Endometrium (tissue), 2 donors: ENCODE measurements at regions not wholly inside any gene's neighbourhood (a gene's known extent, or its start where the extent isn't known, plus 50 kb on each side); places are given as distances from the start of the nearest gene placed in this dataset.
"Not testable (repeated sequence)": the region's sequence is repeated elsewhere in the genome, so short reads cannot be mapped to it uniquely, and the experiment has no call there.

Source experiments
- FAIRE-seq: peaks from 2 replicates; lab custom pipeline; 2012; peaks lifted over from hg19 to GRCh38; lab: Jason Lieb, UNC
- donor health status: control.
- donor health status: control.

DNA sequence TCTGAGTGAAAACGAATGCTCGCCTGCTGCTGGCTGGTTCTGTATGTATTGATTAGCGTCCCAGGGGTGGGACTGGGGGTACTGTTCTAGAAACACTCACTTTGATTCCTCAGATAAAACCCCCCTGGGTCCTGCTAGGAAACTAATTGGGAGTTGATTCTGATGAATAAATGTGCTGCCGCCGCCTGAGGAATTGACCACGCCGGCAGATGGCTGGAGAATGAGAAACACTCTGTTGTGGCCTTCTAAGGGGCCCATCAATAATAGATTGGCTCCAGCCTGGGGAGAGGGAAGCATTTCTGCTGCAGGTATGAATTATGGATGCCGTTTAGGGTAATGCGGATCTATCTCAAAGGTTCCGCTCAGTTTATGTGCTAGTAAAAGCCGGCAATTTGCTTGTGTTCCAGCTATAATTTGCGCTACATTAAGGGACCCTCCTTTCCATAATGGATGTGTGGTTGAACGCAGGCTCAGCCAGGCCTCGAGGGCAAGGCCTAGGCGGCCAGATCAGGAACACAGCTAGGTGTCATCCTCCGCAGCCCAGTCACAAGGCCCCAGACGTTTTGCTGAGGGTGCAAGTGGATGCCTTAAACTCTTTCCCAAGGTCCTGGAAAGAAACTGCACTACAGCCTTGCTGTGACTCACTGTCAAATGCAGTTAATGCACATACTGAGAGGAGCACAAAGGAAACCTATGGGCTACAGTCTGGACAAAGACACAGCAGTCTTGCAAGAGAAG is 132.2 kb upstream of the HS3ST2 start:
- FAIRE-seq = no peak

DNA sequence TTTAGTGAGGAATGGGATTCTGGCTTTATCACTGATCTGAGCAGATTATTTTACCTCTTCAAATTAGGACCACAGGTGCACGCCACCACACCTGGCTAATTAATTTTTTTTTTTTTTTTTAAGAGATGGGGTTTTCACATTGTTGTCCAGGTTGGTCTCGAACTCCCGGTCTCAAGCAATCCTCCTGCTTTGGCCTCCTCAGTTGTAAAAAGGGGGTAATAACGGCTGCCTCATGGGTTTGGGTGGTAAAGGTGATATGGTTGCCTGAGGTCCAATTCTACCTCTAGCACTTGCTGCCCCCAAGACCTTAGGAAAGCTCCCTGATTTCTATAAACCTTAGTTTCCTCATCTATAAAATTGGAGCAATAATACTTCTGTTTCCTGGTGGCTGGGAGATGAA is 130.7 kb upstream of the HS3ST2 start:
- FAIRE-seq = no peak

DNA sequence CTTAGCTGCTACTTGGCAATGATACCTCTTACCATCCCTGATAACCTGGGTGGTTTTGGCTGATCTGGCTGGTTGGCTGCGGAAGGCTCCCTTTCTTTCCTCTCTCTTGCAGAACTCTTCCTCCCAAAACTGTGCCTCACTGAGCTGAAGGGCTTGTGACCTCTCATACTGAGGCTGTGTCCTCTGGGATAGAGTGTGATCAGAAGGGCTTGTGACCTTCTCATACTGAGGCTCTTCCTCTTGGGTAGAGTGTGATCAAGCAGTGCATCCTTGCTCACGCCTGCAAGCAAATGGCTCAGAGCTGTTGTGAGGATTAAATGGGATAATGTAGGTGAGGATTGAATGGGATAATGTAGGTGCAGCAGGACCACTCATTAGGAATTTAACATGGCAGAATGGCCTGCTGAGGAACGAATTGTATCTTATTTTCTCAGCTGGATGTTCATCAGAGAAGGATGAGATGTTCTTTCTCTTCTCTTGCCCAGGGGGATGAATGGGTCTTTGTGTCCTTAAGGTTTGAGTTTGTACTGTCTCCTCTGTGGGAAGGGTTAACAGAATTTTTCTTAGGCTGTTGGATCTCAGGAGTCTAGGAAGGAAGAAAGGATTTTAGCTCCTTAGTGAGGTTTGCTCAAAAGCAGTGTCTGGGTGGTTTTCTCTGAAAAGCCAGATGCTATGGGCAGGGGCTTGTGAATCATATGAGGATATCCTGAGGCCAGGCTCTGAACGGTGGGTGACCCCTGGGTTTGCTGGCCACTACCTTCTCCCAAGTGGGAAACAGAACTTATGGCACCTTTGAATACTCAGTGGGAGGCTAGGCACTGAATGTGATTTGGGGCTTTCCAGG is 130.0 kb upstream of the HS3ST2 start:
- no peak for FAIRE-seq

DNA sequence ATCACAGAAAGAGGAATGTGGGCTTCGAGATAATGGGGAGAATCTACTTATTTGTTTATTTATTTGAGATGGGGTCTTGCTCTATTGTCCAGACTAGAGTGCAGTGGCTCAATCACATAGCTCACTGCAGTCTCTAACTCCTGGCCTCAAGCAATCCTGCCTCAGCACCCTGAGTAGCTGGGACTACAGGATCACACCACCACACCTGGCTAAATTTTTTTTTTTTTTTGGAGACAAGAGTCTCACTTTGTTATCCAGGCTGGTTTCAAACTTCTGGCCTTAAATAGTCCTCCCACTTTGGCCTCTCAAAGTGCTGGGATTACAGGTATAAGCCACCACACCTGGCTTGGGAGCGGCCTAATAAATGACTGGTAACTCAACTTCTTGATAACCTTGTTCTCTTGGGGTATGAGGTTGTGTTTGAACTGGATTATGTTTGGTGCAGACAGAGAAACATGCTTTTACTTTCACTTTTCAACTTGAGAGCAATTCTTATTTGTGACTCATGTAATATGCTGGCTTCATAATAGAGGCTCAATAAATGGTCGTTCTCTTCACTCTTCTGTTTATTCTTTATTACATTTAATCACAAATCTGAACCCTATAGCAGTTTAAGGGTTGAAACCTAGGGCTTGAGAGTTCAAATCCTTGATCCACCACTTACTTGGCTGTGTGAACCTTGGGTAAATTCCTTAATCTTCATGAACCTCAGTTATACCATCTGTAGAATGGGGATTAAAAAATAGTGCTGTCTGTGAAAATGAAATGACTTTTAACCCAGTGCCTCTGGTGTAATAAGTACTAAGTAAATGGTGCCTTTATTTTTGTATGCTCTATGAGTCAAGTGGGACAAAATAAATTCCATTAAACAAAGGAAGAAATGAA is 129.1 kb upstream of the HS3ST2 start:
- no peak for FAIRE-seq

DNA sequence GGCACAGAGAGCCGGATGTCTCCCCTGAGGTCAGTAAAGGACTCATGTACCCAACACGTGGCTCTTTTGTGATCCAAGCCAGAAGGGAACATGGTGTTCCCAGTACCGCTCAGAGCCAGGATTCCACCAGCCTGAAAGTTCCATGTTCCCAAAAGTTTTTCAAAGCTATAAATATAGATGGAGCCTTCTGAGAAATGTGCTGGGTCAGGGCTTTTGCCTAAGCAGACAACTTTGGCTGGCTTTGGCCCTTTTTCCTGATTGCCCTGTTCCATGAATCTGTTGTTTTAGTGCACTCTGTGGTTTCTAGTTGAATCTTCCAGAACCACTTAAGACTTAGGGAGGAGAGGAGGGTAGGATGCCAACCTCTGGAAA is 128.5 kb upstream of the HS3ST2 start:
- FAIRE-seq = no peak

DNA sequence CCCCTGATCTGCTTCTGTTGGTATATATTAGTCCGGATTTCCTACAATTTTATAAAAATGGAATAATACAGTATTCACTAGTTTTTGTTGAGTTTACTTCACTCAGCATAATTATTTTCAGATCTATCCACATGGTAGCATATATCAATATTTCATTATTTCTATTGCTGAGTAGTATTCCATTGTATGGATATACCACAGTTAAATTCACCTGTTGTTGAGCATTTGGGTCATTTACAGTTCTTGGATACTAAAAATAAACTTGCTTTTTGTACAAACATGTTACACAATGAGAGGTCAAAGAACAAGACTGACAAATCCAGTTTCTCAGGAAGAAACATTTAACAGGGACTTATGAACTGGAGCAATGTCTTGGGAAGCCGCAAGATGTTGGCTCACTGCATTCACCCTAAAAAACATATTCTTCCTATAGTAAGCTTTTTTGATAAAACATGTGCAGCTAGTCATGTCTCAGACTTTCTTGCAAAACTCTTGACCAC is 126.9 kb upstream of the HS3ST2 start:
- no peak for FAIRE-seq

DNA sequence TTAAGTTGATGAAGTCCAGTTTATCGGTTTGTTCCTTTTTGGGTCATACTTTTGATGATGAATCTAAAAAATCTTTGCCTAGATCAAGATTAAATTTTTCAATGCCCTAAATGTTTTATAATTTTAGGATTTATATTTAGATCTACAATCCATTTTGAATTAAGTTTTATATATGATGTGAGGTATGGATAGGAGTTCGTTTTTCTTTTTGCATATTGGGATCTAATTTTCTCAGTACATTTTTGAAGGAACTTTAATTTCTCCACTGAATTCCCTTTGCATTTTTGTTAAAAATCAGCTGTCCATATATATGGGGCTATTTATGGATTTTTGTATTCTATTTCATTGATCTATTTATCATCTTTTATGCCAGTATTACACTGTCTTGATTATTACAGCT is 125.5 kb upstream of the HS3ST2 start:
- FAIRE-seq = peak; percentile 35

DNA sequence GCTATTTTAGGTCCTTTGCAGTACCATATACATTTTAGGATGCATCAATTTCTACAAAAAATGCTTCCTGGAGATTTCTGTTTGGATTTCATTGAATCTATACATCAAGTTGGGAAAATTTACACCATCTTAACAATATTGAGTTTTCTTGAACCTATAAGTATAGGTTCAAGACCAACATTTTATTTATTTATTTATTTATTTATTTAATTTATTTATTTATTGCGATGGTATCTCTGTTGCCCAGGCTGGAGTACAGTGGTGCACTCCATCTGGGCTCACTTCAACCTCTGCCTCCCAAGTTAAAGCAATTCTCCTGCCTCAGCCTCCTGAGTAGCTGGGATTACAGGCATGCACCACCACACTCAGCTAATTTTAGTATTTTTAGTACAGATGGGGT is 125.0 kb upstream of the HS3ST2 start:
- no peak for FAIRE-seq

DNA sequence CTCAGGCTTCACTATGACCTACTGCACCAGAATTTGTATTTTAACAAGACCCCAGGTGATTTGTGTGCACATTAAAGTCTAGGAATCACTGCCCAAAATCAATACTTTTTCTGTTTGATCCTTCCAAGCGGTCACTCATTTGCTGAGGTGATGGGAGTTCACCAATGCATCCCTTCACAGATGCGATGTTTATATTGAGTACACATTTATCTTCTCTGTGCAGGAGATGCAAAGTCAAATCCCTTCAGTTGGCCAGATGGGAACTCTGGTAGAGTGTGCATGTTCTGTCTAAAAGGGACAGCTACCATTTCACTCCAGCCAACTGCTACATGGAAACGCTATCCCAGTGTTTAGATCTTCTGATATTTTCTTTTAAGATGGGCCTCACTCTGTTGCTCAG is 122.6 kb upstream of the HS3ST2 start:
- FAIRE-seq = no peak

DNA sequence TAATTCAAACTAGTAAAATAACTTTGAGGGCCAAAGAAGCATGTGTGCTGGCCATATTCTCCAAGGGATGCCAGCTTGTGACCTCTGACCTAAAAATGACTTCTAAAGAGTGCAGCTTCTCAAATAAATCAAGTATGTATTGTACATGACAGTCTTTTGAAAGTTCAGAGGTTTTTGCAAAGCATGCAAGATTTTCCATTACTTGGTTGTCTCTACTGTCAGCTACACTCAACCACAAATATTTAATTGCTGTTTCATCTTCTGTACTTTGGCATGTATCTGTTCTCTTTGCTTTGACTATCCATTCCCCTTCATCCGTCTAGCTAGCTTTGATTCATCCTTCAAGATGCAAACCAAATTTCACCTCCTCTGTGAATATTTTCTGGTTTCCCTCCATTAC is 121.9 kb upstream of the HS3ST2 start:
- no peak for FAIRE-seq

DNA sequence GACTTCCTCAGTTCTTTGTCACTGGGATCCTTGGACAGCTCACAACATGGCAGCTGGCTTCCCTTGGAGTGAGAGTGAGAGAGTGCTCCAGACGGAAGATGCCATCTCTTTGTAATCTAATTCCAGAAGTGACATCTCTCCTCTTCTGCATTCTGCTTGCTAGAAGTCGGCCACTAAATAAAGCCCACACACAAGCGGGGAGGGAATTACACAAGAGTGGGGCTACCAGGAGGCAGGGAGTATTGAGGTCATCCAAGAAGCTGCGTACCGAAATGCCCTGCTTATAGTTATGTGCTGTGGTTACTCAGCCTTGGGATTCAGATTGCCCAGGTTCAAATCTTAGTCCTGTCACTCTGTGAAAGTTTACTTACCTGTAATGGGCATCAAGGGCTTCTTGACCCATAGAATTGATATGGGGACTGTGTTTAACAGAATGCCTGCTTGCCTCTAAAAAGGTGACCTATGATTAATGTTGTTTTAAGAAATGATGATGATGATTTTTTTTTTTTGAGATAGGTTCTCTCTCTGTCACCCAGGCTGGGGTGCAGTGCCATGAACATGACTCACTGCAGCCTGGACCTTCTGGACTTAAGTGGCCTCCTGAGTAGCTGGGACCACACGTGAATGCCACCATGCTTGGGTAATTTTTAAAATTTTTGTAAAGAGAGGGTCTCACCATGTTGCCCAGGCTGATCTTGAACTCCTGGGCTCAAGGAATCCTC is 120.9 kb upstream of the HS3ST2 start:
- FAIRE-seq = no peak

DNA sequence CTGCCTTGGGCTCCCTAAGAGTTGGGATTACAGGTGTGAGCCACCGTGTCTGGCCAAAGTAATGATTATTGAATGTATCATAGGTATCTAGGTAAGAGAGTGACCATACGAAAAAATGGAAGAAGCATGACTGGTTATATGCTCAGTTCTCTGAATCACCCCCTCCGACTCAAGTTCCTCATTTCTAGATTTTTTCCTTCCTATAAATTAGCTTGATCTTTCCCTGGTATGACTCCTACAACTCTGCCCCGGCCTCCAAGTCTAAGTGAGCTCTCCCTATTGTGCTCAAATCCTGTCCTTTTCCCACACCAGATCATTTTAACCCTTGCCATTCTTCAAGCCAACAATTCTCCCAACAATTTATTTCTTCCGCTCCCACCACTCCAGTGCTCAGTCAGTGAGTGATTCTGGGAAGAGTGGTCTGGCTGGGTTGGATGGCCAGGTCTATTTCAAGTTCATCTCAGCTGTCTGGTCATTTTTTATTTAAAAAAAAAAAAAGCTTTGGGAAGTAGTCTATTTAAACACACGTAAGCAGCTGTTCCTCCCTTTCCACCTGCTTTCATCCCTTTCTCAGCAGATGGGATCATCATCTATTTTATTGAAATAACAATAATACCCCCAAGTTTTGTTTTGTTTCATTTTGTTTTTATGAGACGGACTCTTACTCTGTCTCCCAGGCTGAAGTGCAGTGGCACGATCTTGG is 120.2 kb upstream of the HS3ST2 start:
- FAIRE-seq = no peak

DNA sequence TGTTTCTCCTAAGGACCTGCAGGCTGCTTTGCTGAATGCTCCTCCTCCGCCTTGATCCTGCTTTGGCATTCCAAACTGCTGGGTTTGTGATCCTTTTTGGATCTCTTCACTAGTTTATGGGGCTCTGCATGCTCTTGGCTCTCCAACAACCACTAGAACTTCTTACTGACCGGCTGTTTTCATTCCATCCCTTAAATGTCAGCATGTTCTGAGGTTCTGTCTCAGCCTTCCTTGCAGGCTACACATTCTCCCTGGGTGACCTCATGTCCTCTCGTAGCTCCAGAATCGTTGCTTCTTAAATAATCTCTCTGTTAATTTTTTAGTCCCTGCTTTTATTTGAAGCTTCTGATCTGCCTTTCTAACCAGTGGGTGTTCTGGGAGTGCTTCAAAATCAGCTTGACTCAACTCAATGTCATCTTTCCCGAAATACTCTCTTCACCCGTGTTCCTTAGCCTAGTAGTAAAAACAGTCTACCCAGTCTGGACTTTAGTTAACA is 119.0 kb upstream of the HS3ST2 start:
- FAIRE-seq = peak; percentile 91

DNA sequence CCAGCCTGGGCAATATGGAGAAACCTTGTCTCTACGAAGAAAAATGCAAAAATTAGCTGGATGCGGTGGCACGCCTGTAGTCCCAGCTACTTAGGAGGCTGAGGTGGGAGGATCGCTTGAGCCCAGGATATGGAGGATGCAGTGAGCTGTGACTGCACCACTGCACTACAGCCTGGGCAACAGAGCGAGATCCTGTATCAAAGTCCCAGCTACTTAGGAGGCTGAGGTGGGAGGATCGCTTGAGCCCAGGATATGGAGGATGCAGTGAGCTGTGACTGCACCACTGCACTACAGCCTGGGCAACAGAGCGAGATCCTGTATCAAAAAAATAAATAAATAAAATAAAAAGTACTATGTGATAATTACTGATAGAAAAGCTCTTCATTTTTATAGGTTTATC is 118.2 kb upstream of the HS3ST2 start:
- FAIRE-seq = not testable (repeated sequence)

DNA sequence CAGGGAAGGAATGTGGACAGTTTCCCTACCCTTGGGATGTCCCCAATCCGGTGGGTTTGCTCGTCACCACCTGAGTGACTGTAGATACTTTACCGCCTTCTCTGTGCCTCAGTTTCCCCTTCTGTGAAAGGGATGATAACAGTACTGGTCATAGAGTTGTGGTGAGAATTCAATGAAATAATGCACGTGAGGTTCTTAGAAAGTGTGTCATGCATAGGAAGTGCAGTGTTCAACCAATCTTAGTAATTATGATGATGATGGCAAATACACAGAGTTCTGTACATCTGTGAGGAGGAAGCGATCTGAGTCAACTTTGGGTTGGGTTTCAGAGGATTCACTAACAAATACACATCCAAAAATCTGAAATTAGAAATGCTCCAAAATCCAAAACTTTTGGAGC is 114.6 kb upstream of the HS3ST2 start:
- no peak for FAIRE-seq

DNA sequence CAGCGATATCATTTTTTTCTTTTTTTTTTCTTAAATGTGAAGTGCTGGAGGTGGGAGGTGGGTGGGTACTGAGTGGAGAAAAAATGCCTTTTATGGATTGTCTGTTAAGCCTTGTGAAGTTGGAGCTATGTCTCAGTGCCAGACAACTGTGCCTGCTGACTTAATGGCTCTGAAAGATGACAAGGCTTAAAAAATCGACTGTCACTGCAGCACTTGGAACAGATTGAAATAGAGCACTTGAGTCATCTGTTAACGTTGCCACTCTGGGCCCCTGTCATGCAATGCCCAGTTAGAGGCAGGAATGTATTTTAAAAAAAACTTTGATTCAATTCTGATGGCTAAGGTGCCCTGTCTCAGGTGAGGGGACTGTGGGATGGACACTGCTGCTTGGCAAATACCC is 108.2 kb upstream of the HS3ST2 start:
- FAIRE-seq = no peak

DNA sequence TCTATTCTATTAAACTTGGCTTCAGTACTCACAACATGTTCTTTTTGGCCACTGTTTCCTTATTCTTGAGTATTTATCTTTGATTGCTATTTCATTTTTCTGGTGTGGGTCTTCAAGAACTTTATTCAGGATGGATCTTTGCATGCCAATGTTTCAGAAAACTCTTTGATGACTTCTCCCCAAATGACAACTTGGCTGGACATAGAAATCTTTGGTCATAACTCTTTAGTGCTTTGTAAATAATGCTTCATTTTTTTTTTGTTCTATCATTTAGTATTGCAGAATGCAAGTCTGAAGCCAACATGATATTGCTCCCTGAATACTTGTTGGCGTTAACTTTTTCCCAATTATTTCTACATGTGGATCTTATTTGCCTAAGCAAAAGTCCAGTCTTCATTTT is 103.6 kb upstream of the HS3ST2 start:
- no peak for FAIRE-seq

DNA sequence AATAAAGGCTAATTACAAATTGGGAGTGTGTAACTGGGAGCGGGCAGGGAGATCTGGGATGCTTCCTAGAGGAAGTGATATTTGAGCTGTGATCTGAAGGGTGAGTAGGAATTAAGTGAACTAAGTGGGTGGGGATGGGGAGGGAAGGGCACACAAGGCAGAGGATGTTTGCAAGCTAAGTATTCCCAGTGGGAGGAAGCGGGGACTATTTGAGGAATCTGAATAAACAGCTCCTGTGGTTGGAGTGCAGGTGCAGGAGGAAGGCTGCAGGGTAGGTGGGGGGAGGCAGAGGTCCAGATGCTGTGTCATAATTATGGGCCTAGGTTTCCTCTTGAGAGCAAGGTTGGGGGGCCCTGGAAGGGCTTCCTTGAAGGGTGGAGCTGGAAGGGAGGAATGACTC is 102.1 kb upstream of the HS3ST2 start:
- no peak for FAIRE-seq

DNA sequence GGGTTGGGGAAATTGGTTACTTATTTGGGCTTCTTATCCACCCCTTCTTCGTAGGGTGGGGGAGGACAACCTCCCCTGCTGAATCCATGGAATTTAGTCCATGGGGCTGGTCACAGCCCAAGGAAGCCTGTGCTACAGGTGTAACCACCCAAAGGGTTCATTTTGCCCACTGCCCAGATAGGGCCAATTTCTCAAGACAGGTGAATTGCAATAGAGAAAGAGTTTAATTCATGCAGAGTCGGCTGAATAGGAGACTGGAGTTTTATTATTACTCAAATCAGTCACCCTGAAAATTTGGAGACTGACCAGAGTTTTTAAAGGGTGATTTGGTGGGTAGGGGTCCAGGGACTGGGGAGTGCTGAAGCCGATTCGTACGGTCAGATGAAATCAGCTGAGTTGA is 101.5 kb upstream of the HS3ST2 start:
- no peak for FAIRE-seq

DNA sequence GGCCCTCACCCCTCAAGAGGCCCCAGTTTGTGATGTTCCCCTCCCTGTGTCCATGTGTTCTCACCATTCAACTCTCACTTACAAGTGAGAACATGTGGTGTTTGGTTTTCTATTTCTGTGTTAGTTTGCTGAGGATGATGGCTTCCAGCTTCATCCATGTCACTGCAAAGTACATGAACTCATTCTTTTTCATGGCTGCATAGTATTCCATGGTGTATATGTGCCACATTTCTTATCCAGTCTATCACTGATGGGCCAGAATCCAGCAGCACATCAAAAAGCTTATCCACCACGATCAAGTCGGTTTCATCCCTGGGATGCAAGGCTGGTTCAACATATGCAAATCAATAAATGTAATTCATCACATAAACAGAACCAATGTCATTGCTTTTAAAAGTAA is 95.4 kb upstream of the HS3ST2 start:
- not testable (repeated sequence) for FAIRE-seq

DNA sequence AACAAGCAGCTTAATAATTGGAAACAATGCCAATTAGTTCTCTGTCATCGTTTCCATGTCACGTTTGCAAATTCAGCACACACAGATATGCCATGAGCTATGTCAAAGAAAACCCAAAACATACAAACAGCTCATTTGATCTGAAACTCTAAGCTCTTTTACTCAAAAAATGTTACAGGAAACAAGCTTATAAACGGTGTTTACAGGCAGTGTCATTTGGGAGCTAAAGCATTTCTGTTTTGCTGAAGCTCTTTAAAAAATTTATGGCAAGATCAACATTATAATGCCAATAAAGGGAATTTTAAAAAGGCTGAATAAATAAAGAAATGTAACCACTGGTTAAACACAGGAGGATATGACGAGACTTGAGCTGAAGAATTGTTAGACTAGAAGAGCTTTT is 94.0 kb upstream of the HS3ST2 start:
- no peak for FAIRE-seq
